GM19351 (cell line): ENCODE measurements at regions not wholly inside any gene's neighbourhood (a gene's known extent, or its start where the extent isn't known, plus 50 kb on each side); places are given as distances from the start of the nearest gene placed in this dataset.
A peak's percentile ranks its signal among the peaks of the same experiment; 100 is the strongest.

Experiments used
- ATAC-seq: cut with Tn5 transposase; IDR thresholded peaks from one replicate; pipeline ENCODE4 v1.9.1; 2021; ENCODE audit warnings: mild to moderate bottlenecking, moderate library complexity; ENCODE audit not compliant: unreplicated experiment

GRCh38 chr7:25495342-25496250 lies 267.3 kb upstream of the NPVF start:
- no peak for ATAC-seq

- peak; percentile 88 for ATAC-seq
These were observed 268.4 kb upstream of the NPVF start for GRCh38 chr7:25496476-25497368.

GRCh38 chr7:25500393-25500921 lies 272.2 kb upstream of the NPVF start:
- ATAC-seq: no peak

GRCh38 chr7:25503306-25503705 lies 275.0 kb upstream of the NPVF start:
- ATAC-seq: no peak

GRCh38 chr7:25512061-25512687 lies 283.9 kb upstream of the NPVF start:
- ATAC-seq: no peak

- no peak for ATAC-seq
These were observed 287.5 kb upstream of the NPVF start for GRCh38 chr7:25515633-25516275.

GRCh38 chr7:25517906-25518305 lies 289.6 kb upstream of the NPVF start:
- no peak for ATAC-seq

- ATAC-seq: no peak
These were observed 291.7 kb upstream of the NPVF start for GRCh38 chr7:25520017-25520416.

GRCh38 chr7:25520516-25520915 lies 292.2 kb upstream of the NPVF start:
- no peak for ATAC-seq

- ATAC-seq: no peak
These were observed 292.9 kb upstream of the NPVF start for GRCh38 chr7:25521236-25521635.

GRCh38 chr7:25522727-25523126 lies 294.4 kb upstream of the NPVF start:
- ATAC-seq: no peak

GRCh38 chr7:25527665-25528170 lies 299.4 kb upstream of the NPVF start:
- no peak for ATAC-seq

GRCh38 chr7:25529320-25529719 lies 301.0 kb upstream of the NPVF start:
- ATAC-seq: no peak

GRCh38 chr7:25536851-25537250 lies 308.6 kb upstream of the NPVF start:
- no peak for ATAC-seq

- ATAC-seq: no peak
These were observed 309.5 kb upstream of the NPVF start for GRCh38 chr7:25537662-25538375.

GRCh38 chr7:25541094-25541821 lies 313.0 kb upstream of the NPVF start:
- ATAC-seq: no peak

- no peak for ATAC-seq
These were observed 313.6 kb upstream of the NPVF start for GRCh38 chr7:25541877-25542276.

GRCh38 chr7:25543210-25543609 lies 314.9 kb upstream of the NPVF start:
- no peak for ATAC-seq

GRCh38 chr7:25543798-25544197 lies 315.5 kb upstream of the NPVF start:
- no peak for ATAC-seq
